ENCODE measurements at regions not wholly inside any gene's neighbourhood (a gene's known extent, or its start where the extent isn't known, plus 50 kb on each side); places are given as distances from the start of the nearest gene placed in this dataset.

DNA sequence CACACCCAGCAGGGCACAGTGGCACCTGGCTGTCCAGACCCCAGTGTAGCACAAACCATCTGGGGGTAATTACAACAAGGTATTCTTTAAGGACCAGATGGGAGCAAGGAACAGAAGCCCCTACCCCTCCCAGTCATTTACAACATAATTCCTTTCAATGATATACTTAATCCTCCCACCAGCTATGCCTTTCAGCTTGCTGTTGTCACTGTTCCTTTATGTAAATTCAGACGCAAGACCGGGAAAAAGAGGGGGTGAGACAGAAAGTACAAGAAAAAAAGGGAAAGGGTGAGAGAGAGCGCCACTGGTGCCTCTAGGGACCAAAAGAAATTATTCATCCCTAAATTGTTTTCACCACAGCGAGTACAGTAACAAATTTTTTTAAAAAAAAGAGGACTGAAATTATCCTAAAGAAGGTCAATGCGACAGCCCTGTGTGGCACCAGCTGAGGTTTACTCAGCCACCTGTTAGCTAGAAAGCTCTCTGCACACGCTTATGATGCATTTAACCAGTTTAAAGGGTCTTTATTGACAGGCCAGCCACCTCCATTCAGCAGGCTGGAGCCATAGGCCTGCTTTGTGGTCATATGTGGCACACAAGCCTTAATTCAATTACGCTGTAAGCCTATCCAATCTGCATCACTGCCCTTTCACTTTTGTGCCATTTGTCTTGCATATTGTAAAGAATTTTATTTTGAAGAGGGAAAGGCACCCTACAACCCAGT is 210.2 kb upstream of the ISL1 start:
- H3K23ac ChIP-seq (ENCODE audit: insufficient read length), result no peak overlapping the region
- ChIA-PET POLR2A (ENCODE audit: partially characterized antibody) (no interaction called here), CTCF (ENCODE audit: partially characterized antibody) (interaction anchor here (0.6 to 2.7 kb wide), 7 partner anchors 11 to 920 kb away, joined by 3 to 10 read pairs (median 4); no protein-coding TSS in a partner anchor)
- peak overlapping the region; percentile 44; the same call in 1 of the 2 replicates for H3K18ac ChIP-seq (ENCODE audit: extremely low read depth, low read length)
- no peak overlapping the region for H2BK15ac ChIP-seq (ENCODE audit: low read length)
- no peaks in the 10 kb centered on the region for H3K9me3 ChIP-seq (ENCODE audit: insufficient read depth in 2 of 2, low read depth in 1 of 2, low read length in 1 of 2)
- TF ChIP-seq POU5F1 (IDR thresholded peaks at IDR 0.05; ENCODE audit: low read depth, low read length) (peak; percentile 66; the same call in 1 of the 2 replicates), RXRA (IDR thresholded peaks at IDR 0.05; ENCODE audit: insufficient read depth, low read depth, low read length) (no peak), SP1 (IDR thresholded peaks at IDR 0.05; ENCODE audit: low read depth, low read length) (peak; percentile 38; the same call in 1 of the 2 replicates), SP2 (IDR thresholded peaks at IDR 0.05; ENCODE audit: low read length) (no peak), TCF12 (IDR thresholded peaks at IDR 0.05; ENCODE audit: low read depth, low read length) (peak; percentile 86; the same call in 1 of the 2 replicates)
- TF ChIP-seq, protein P1, sequence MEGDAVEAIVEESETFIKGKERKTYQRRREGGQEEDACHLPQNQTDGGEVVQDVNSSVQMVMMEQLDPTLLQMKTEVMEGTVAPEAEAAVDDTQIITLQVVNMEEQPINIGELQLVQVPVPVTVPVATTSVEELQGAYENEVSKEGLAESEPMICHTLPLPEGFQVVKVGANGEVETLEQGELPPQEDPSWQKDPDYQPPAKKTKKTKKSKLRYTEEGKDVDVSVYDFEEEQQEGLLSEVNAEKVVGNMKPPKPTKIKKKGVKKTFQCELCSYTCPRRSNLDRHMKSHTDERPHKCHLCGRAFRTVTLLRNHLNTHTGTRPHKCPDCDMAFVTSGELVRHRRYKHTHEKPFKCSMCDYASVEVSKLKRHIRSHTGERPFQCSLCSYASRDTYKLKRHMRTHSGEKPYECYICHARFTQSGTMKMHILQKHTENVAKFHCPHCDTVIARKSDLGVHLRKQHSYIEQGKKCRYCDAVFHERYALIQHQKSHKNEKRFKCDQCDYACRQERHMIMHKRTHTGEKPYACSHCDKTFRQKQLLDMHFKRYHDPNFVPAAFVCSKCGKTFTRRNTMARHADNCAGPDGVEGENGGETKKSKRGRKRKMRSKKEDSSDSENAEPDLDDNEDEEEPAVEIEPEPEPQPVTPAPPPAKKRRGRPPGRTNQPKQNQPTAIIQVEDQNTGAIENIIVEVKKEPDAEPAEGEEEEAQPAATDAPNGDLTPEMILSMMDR (IDR thresholded peaks at IDR 0.05; ENCODE audit: control extremely low read depth in 1 of 3, insufficient read depth in 1 of 3, low read depth in 1 of 3, low read length in 3 of 3), result peak in 1 of 3 experiments; percentile 3; a peak in 1 of 4 replicates
- H3K79me1 ChIP-seq (ENCODE audit: low read depth, low read length), result no peaks in the 10 kb centered on the region
- peak overlapping the region in 1 of 4 experiments; percentile 45; a peak in 2 of 8 replicates for H3K4me3 ChIP-seq (ENCODE audit: extremely low read depth in 1 of 4, insufficient read depth in 2 of 4, low read depth in 3 of 4, low read length in 4 of 4)
- H2AK5ac ChIP-seq (ENCODE audit: low read depth, low read length), result no peak overlapping the region
- H3K4ac ChIP-seq (replicated peaks; ENCODE audit: insufficient read length, low read depth, low read length), result no peak overlapping the region
- no peaks in the 10 kb centered on the region for H3K27me3 ChIP-seq (replicated peaks in 1 of 4; ENCODE audit: control insufficient read depth in 3 of 4, extremely low read depth in 1 of 4, insufficient read depth in 3 of 4, low read length in 3 of 4)
- H2BK5ac ChIP-seq (ENCODE audit: low read depth, low read length), result no peak overlapping the region; the same call in 1 of the 2 replicates
- peak in 1 of 2 experiments; percentile 49 for DNase-seq (ENCODE audit: low read depth in 1 of 2, low spot score in 2 of 2)
- FAIRE-seq, result peak; percentile 79
- no peak overlapping the region for H4K91ac ChIP-seq (replicated peaks; ENCODE audit: insufficient read length, low read length)
- H3K56ac ChIP-seq (replicated peaks; ENCODE audit: insufficient read length, low read depth, low read length), result no peak overlapping the region
- no peak overlapping the region; the same call in 1 of the 2 replicates for H3K27ac ChIP-seq (ENCODE audit: low read depth, low read length)
- H3K9ac ChIP-seq (replicated peaks in 1 of 4; ENCODE audit: extremely low read depth in 1 of 4, low read depth in 3 of 4, low read length in 3 of 4), result no peak overlapping the region; a peak in 2 of 7 replicates
- peak overlapping the region; percentile 76 for H2BK20ac ChIP-seq (ENCODE audit: low read length)
- no peaks in the 10 kb centered on the region for H3K79me2 ChIP-seq (ENCODE audit: control insufficient read depth in 1 of 2, insufficient read depth in 2 of 2, low read length in 2 of 2)
- no peak overlapping the region for H2AFZ ChIP-seq (ENCODE audit: low read length)
- no peak overlapping the region for H3K14ac ChIP-seq (ENCODE audit: insufficient read length)
- no peaks in the 10 kb centered on the region for H3K23me2 ChIP-seq (ENCODE audit: low read depth, low read length)
- peak overlapping the region; percentile 55 to 73 for H3K4me2 ChIP-seq (ENCODE audit: insufficient read depth in 1 of 2, low read depth in 2 of 2, low read length in 2 of 2)
- no peak overlapping the region for H4K5ac ChIP-seq (ENCODE audit: insufficient read length, low read depth, low read length)
- H3K4me1 ChIP-seq (replicated peaks in 1 of 4; ENCODE audit: control insufficient read depth in 3 of 4, insufficient read depth in 4 of 4, low read length in 3 of 4), result peaks cover 0 to 12% (median 8%) of the 10 kb centered on the region in 4 experiments; a peak in 5 of 7 replicates
- no peak overlapping the region for H2BK120ac ChIP-seq (replicated peaks; ENCODE audit: low read depth, low read length)
- no peaks in the 10 kb centered on the region for H3K36me3 ChIP-seq (ENCODE audit: control insufficient read depth in 2 of 4, insufficient read depth in 4 of 4, low read length in 3 of 4)
- no peak overlapping the region for H4K8ac ChIP-seq (ENCODE audit: extremely low read depth, insufficient read depth, low read length)
- WGBS, 2 experiments (ENCODE audit: extremely low coverage in 1 of 2, insufficient coverage in 1 of 2, insufficient read length in 1 of 2, insufficient replicate concordance in 2 of 2, low coverage in 1 of 2, low lambda C conversion rate in 2 of 2, missing lambda C conversion rate in 1 of 2), result 13% methylated on average over 7 of the region's 7 CpGs; no CpG with 5 or more reads in 1 of the 2 experiments
- H2BK12ac ChIP-seq (ENCODE audit: low read depth, low read length), result peak overlapping the region; percentile 12; the same call in 1 of the 2 replicates
- no peaks in the 10 kb centered on the region for H4K20me1 ChIP-seq (replicated peaks in 1 of 2; ENCODE audit: control insufficient read depth in 1 of 2, insufficient read depth in 2 of 2, low read length in 2 of 2)

Data from H1 (cell line).